GM12891 (cell line): ENCODE measurements at regions not wholly inside any gene's neighbourhood (a gene's known extent, or its start where the extent isn't known, plus 50 kb on each side); places are given as distances from the start of the nearest gene placed in this dataset.

Experiments
- POLR2A ChIP-seq: IDR thresholded peaks from 2 replicates; pipeline ENCODE4 v1.6.1; 2011; ENCODE audit warnings: low read depth, low read length, control low read depth
- POLR2AphosphoS5 ChIP-seq: IDR thresholded peaks from 2 replicates; pipeline ENCODE4 v1.6.1; 2011; ENCODE audit warnings: low read depth, low read length, control low read depth

DNA sequence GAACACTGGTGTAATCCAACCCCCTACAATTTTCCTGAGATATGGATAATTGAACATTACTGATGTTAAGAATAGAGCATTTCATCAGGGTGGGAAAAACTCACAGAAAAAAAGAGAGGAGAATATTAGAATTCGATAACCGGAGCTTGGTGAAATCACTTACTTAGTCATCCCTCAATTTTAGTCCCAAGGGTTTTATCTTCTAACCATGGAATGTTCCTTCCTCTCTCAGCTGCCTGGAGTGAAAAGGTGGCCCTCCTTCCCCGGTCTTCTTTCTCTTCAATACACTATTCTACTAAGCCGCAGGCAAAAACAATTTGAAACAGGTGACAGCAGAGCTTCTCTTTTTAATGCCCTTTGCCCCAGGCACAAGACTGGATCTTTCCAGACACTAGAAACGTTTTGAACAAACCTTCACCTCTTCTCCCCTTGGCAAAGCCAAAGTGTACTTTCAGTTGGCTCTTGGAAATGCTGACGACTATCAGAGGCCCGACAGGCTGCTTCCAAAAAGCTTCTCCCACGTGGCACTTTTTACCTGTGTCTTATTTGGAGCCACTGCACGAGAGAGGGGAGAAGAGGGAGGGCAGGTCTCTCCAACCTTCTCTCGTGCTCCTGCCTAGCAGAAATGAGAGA lies 543.9 kb downstream of the TLE1 start:
- TF ChIP-seq POLR2A: no peak
- TF ChIP-seq POLR2AphosphoS5: no peak
